HG03378 (cell line): ENCODE measurements at regions not wholly inside any gene's neighbourhood (a gene's known extent, or its start where the extent isn't known, plus 50 kb on each side); places are given as distances from the start of the nearest gene placed in this dataset.

Experiments
- ATAC-seq: cut with Tn5 transposase; IDR thresholded peaks from one replicate; pipeline ENCODE4 v1.9.1; 2021; ENCODE audit warnings: mild to moderate bottlenecking, moderate library complexity; ENCODE audit not compliant: unreplicated experiment

DNA sequence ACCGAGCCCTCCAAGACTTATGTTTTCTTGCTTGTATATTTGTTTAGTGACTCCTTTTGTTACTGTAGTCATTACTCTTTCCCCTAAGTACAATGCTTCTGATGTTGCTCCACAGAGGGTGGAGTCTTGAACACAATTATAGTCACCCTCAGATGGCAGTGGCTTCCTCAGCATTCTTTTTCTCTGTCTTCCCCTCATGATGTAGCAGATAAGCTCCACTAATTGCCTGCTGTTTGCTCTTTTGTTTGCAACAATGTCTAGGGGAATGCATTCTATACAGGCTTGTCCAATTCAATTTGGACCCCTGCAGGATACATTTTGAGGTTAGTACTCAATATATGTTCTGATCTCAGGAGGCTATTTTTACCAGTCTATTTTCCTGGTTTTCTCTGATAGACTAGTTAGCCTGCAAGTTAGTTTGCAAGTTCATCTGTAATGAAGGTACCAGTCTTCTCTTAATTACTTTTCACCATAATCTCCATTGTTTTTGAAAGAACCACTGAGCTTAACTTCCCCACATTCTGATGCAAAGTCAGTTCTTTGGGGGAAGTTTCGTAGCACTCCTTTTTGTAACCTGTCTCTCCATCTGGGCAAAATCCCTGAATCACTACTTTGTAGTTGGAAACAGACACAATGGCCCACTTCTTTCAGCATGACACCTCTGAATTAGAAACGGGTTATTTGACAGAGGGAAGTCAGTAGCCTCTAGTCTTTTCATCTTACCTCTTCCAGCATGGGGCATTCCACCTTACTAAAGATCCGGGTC, 1509.2 kb downstream of the CDH11 start:
- ATAC-seq: no peak

DNA sequence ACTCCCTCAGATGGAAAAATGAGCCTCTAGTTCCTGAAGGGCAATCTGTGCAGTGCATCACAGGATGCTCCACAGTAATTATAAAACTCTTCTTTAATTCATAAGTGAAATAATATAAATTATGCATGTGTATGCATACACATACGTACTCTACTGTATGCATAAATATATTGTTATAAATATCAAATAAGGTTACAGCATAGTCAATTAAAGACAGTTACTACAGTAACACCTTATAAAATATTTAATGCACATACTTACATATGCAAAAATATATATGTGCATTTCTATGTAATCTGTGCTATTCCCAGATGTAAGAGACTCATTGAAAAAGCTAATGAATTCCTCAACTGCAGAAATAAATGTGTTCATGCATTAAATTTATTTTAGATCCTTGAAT, 1515.1 kb downstream of the CDH11 start:
- ATAC-seq: no peak

DNA sequence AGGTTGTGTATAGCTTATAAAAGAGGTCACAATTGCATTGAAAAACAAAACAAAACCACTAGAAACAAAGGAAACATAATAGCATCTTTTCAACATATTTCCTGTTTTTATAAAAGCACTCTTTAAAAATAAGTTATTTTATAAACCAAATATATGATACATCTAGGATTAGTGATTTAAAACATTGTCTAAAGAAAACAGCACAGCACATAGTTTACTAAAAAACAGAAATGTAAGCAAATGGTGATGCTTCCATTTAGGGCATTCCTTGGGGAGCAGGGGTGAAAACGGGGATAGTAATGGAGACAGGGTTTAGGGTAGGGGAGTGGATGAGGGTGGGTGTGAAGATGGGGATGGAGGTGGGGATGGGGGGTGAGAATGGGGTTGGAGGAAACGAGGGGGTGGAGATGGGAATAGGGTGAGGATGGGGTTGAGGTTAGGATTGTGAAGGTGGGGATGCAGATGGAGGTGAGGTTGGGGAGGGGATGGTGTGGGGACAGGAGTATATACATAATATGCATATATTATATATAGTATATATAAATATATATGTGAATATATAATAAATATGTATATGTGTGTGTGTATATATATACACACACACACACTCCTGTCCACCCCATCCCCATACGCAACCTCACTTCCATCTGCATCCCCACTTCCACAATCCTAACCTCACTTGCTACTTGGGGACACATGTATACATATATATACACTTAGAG, 1519.5 kb downstream of the CDH11 start:
- ATAC-seq: no peak

DNA sequence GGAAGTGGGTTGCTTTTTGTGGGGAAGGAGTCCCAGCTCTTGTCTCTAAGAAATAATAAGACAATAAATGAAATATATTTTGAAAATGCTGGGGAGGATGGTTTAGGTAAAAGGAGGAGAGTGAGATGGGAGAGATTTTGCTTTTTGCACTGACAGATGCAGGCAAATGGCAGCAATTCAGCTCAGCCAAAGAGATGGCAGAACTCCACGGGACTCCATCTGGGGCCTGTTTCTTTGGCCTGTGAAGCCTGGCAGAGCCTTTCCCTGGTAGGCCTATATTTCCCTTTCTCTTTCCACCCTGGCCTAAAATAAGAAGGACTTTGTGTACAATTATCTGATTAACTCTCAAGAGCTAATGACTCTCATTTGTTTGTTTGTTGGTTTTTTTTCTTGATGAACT, 1525.1 kb downstream of the CDH11 start:
- ATAC-seq: no peak

DNA sequence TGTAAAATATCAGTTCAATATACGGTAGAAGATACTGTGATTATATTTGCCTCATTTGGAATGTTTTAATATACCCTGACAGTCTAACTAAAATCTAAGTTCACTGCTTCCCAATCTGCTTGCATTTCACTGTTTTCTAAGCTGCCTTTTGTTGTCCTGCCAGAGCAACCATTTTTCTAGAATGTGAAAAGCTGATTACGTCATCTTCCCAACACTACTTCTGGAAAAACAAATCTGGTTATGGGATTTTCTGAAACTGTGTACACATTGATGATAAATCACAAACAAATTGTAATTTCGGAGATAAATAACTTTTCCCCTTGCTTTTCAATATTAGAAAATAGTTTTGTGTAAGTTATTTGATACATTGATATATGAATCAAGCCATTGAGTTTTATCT, 1529.0 kb downstream of the CDH11 start:
- ATAC-seq: no peak

DNA sequence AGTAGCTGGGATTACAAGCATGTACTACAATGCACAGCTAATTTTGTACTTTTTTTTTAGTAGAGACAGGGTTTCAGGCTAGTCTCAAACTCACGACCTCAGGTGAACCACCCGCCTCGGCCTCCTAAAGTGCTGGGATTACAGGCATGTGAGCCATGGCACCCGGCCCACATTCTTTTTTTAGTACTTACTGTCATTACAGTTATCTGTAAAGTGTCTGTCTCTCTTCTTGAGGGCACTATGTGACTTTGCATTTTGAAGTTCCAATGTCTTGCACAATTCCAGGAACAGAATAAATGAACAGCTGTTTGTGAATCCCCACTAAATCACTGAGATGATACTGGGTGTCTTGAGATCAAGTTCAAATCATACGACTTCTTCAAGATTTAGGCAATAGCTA, 1540.3 kb downstream of the CDH11 start:
- no peak for ATAC-seq

DNA sequence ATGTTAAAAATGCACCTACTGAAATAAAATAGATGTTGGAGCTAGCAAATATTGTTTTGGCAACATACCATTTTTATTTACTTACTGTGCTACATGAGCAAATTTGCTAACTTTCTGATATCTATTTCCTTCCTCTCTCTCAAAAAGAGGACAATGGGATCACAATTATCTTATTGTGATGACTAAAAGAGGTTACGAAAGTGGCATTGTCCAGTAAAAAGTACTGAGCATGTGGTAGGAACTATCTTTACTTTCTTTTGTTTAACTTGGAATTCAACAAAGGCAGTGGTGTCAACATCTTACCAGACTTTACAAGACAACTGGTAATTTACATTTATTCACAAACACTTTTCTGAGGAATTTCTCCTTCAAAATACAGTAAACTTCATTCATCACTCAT, 1542.6 kb upstream of the CDH8 start:
- no peak for ATAC-seq

DNA sequence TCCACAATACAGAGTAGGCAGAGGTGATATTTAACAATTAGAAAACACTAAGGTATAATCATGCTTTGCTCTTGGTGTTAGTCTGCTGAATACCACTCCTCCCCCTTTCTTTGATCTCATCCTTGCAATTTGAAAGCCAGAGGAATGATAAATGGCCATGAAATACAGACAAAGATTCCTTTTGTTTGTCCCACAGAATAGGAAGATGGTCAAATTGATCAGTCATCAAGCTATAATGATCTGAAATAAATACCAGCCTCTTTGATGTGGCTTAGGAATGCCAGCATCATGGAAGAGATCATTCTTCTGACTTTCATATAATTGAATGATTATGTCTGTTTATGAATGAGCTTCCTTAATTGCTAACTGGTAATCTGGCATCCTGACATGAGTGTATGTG, 1541.7 kb upstream of the CDH8 start:
- no peak for ATAC-seq

DNA sequence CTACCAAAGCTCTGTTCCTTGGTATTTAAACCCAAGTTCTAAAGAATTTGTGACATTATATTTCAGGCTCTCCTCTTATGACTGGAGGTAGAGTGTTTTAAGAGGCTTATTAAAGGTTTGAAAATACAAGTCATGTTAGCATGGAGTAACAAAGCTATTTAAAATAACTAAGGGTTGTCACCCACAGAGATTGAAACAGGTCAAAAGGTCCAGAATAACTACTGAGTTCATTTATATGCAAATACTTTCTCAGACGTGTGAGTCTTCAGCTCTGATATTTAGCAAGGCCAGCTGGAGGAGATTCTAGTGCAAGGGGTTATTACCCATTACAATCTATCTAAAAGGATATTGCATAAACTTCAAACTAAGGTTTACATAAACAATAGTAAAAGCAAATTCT, 1538.8 kb upstream of the CDH8 start:
- no peak for ATAC-seq

DNA sequence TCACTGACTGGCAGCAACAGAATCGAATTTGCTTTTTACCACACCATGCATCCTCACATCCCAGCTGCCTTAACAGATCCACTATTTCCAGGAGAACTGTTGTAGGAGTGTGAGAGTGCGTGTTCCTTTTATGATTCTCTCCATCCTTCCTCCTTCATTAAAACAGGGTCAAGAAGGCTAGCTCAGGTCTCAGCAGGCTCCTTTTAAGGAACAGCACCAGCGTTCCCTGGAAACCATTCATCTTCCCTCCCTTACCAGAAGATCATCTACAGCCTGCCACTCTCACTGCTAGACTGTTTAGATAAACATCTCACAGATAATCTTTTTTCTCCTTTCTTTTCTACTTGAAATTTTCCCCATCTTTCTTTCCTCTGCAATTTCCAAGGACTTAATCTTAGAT, 1531.9 kb upstream of the CDH8 start:
- no peak for ATAC-seq

DNA sequence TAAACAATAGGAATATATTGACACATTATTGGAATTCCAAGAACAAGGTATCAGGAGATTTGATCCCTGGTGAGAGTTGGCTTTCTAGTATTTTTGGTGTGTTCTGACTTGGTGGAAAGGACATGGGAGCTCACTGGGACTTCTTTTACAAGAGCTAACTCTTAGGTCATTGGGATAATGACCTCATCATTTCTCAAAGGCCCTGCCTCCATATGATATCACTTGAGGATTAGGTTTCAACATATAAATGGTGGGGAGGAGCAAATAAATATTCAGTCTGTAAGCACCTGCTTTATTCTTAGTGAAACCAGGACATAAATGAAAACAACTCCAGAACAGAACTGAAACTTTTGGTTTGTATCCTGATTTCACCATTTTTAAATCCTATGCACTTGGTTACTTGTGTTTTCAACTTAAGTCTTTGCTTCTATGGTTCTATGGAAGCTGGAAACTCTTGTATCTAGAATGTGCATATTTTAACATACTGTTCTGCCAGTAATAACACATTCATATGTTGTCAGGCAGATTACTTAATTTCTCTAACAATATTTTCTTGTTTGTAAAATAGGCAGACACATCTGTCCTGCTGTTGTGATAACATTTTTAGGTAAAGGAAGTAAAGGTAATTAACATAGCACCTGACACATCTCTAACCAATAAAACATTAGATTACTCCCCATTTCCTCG, 1527.7 kb upstream of the CDH8 start:
- no peak for ATAC-seq

DNA sequence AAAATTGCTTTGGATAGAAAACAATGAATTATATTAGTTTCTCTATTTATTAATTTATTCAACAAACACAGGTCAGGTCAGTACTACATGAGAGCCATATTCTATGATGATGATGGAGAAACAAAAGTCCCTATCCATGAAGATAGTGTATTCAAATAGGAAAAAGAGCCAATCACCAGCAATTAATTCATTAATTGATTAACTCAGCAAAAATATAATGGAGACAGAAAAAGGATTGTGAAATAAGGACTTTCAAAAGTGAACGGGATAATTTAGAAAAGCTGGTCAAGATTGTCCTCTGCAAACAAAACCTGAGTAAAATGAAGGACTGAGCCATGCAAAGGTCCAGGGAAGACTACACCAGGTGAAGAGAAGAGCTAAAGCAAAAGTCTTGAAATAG, 1517.7 kb upstream of the CDH8 start:
- ATAC-seq: no peak

DNA sequence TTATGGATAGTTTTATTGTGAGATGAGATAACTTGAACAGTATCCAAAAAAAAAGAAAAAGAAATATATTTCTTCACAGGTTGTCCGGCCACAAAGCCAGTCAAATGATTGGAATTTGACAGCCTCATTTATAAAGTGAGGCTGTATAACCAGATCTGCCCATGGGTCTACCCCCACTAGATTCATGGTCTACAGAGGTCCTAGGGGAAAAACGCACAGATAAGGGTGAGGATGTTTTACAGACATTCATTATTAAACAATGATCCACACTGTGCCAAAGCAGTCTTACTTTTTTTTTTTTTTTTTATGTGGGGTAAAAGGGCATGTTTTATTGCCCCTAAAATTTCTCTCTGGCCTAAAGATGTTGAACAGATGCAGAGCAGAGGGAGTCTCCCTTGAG, 1503.0 kb upstream of the CDH8 start:
- no peak for ATAC-seq

DNA sequence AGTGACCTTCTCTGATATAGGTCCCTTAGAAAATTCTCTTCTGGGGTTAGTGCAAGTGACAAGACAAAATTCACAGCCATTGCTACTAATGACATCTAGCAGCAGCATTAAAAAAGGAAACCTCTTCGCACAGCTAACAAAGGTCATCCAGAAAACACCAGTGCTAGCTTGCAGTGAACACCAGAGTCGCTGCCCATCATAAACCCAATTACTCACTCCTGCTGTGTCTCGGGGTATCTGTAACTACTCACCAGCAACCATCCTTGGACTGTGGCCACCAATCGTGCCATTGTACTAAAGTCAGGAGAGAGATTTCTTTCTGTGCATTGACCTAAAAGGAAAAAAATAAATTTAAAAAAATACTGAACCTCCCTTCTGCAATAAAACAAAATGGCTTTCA, 1494.7 kb upstream of the CDH8 start:
- ATAC-seq: no peak

DNA sequence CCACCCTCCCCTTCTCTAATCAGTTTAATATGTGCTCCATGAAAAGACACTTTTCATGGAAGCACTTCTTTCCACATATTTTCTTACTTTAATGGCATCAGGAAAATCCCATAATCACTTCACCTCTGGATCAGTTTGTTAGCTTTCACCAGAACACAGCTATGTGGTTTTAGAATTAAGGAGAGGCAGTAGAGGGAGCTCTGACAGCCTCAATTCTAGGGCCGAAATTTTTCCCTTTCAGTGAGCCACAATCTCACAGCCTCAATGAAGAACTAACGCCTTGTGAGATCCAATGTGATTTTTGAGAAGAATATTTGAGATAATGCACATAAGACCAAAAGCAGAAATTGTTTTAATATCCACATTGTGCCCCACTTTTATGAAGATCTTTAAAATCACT, 1494.0 kb upstream of the CDH8 start:
- ATAC-seq: no peak

DNA sequence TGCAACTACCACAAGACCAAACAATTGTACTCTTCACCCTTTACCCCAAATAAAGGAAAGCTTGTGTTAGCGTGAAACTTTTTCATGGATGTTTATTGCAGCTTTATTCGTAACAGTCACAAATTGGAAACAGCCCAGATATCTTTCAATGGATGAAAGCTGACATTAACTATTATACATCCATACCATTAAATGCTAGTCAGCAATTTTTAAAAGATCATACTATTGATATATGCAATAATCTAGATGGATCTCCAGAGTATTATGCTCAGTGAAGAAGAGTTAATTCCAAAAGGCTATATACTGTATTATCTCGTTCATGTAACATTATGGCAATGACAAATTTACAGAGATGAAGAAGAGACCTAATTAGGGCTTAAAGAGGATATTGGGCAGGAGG, 1491.2 kb upstream of the CDH8 start:
- no peak for ATAC-seq

DNA sequence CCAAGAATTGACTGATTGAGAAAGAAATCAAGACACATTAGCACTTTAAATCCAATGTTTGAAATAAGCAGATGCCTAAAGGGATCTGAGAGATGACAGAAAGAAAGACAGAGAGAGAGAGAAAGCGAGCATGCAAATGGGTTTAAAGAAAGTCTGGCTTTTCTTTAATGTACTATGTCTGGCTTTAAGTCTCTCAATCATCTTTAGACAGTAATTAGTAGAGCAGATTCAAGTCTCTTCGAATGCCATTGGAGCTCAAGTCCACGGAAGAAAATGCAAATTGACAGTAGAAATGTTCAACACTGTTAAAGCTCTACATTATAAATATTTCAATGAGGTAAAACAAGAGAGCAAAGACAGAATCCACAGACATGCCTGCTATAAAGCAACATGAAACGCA, 1480.2 kb upstream of the CDH8 start:
- no peak for ATAC-seq

DNA sequence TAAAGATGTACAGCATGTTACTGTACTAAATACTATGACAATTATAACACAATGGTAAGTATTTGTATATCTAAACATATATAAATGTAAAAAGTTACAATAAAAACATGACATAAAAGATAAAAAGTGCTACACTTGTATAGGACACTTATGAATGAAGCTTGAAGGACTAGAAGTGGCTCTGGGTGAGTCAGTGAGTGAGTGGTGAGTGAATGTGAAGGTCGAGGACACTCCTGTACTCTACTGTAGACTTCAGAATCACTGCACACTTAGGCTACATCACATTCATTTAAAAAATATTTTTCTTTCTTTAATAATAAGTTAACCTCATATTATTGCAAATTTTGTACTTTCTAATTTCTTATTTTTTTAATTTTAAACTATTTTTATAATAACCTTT, 1476.7 kb upstream of the CDH8 start:
- no peak for ATAC-seq

DNA sequence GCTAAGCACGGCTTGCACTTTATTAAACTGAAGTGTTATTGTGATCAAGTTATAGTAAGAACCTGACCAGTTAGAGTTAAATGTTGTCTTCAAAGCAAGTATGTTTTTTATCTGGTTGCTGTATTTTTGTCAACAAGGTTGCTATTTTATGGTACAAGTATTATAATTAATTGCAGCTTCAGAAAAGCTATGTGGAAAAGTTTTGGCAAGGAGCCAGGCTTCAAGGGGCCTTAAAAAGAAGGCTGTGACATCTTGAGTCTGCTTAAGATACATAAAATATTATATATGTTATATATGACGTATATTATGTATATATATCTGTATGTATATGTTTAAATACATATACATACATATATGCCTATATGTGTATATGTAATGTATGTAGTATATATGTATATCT, 1461.2 kb upstream of the CDH8 start:
- ATAC-seq: no peak

DNA sequence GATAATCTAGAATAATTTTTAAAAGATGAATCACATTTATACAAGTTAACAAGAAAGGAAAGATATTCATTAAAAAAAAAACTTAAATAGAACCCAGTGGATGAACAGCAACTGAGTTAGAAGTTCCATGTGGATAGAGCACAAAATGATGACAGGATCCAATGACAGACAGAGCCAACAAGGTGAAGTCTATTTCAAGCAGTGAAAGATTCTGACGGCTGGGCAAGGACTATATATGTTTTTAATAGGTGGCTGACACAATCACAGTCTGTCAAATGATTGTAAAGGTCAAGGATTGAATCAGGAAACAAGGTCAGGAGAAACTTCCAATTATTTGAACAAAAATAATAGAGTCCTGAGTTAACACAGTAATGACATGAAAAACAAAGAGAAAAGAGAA, 1460.0 kb upstream of the CDH8 start:
- ATAC-seq: no peak

DNA sequence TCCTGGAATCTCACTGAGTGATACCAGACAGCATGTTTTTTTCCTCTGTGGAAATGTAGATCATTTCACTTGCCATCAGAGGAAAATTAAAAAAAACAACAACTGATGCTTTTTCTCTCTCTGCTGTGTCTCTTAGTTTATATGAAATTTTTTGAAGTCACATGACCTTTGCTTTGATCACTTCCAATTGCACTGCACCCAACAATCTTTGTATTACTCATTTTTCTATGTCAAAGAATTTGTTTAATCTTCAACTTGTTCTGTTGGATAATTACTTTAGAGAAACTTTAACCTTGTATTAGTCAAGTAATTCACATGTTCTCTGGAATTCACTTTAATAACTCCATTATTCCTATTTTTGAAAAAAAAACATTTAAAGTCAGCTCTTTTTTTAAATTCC, 1452.7 kb upstream of the CDH8 start:
- ATAC-seq: no peak

DNA sequence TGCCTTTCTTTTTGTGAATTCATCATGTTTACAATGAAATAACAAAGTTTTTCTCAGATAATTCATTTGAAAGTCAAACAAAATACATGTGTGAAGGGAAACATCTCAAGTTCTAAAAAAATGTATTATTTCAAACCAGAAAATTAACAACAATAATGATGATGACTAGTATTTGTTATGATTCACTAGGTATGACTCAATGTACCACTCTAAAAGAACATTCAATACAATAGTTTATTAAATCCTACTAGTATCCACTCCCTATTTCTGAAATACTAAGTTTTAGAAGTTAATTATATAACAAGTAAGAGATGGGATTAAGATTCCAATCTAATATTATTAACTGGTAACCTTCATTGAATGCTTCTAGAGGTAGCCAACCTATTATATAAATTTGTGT, 1444.8 kb upstream of the CDH8 start:
- ATAC-seq: no peak
